ENCODE measurements at regions not wholly inside any gene's neighbourhood (a gene's known extent, or its start where the extent isn't known, plus 50 kb on each side); places are given as distances from the start of the nearest gene placed in this dataset.

DNA sequence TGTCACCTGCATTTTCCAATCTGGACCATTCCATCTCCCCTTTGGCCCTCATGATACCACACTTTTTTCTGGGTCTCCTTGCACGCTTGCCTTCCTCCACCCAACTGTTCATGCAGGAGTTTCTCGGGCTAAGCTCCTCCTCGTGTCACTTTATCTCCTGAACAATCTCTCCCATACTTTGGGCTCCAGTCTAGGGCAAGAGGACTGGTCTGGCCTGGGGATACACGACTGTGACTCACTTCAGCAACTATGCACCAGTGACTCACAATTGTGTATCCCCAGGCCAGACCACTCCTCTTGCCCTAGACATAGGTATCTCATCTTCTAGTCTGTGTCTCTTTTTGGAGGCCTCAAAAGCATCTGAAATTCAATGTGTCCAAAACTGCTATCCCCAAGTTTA, 149.4 kb upstream of the PTPRM start:
- H3K27me3 ChIP-seq (ENCODE audit: control insufficient read depth in 1 of 2, insufficient read depth in 2 of 2, low read length in 2 of 2): no peaks in the 10 kb centered on the region
- CTCF ChIA-PET (ENCODE audit: low intra/inter-chr PET ratio, low total read pairs): no interaction called here
- DNase-seq (ENCODE audit: low spot score) (no peak), FAIRE-seq (no peak), ATAC-seq (no peak)
- intact Hi-C loops (cut with micrococcal nuclease; ENCODE audit: unreplicated experiment): no loop called here
- H3K27ac ChIP-seq (ENCODE audit: extremely low read length, insufficient read depth, low read length): no peak overlapping the region
- no peaks in the 10 kb centered on the region for H3K9me3 ChIP-seq (ENCODE audit: low read length)
- no peak overlapping the region for H3K9ac ChIP-seq (ENCODE audit: insufficient read depth, low read depth, low read length)
- WGBS (ENCODE audit: low lambda C conversion rate): 10% methylated on average over 4 of the region's 4 CpGs
- H3K4me3 ChIP-seq (replicated peaks in 1 of 3; ENCODE audit: insufficient read depth in 1 of 3, low read depth in 2 of 3, low read length in 3 of 3): no peak overlapping the region
- in situ Hi-C loops (cut with HindIII; ENCODE audit: extremely low pct_ligation_motif_present, low pct_unique_long_range_greater_than_20kb): no loop called here
- H3K36me3 ChIP-seq (replicated peaks in 1 of 2; ENCODE audit: control insufficient read depth in 1 of 2, insufficient read depth in 2 of 2, low read length in 2 of 2): no peaks in the 10 kb centered on the region
- BruUV-seq (replicated peaks): no TSS peak
- H4K20me1 ChIP-seq (ENCODE audit: insufficient read depth, low read length): no peaks in the 10 kb centered on the region
- no peak overlapping the region for H2AFZ ChIP-seq (ENCODE audit: low read length)
- H3K79me2 ChIP-seq (ENCODE audit: insufficient read depth, low read length): no peaks in the 10 kb centered on the region
- TF ChIP-seq, protein P1, sequence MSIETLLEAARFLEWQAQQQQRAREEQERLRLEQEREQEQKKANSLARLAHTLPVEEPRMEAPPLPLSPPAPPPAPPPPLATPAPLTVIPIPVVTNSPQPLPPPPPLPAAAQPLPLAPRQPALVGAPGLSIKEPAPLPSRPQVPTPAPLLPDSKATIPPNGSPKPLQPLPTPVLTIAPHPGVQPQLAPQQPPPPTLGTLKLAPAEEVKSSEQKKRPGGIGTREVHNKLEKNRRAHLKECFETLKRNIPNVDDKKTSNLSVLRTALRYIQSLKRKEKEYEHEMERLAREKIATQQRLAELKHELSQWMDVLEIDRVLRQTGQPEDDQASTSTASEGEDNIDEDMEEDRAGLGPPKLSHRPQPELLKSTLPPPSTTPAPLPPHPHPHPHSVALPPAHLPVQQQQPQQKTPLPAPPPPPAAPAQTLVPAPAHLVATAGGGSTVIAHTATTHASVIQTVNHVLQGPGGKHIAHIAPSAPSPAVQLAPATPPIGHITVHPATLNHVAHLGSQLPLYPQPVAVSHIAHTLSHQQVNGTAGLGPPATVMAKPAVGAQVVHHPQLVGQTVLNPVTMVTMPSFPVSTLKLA (IDR thresholded peaks at IDR 0.05): no peak
- no peak for TF ChIP-seq PCBP1 (IDR thresholded peaks at IDR 0.05; ENCODE audit: borderline replicate concordance, low read depth, low read length)
- TF ChIP-seq, protein P2, sequence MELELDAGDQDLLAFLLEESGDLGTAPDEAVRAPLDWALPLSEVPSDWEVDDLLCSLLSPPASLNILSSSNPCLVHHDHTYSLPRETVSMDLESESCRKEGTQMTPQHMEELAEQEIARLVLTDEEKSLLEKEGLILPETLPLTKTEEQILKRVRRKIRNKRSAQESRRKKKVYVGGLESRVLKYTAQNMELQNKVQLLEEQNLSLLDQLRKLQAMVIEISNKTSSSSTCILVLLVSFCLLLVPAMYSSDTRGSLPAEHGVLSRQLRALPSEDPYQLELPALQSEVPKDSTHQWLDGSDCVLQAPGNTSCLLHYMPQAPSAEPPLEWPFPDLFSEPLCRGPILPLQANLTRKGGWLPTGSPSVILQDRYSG (CRISPR knock-in tag; IDR thresholded peaks at IDR 0.05): no peak
- TF ChIP-seq, protein P3, sequence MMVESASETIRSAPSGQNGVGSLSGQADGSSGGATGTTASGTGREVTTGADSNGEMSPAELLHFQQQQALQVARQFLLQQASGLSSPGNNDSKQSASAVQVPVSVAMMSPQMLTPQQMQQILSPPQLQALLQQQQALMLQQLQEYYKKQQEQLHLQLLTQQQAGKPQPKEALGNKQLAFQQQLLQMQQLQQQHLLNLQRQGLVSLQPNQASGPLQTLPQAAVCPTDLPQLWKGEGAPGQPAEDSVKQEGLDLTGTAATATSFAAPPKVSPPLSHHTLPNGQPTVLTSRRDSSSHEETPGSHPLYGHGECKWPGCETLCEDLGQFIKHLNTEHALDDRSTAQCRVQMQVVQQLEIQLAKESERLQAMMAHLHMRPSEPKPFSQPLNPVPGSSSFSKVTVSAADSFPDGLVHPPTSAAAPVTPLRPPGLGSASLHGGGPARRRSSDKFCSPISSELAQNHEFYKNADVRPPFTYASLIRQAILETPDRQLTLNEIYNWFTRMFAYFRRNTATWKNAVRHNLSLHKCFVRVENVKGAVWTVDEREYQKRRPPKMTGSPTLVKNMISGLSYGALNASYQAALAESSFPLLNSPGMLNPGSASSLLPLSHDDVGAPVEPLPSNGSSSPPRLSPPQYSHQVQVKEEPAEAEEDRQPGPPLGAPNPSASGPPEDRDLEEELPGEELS (CRISPR knock-in tag; IDR thresholded peaks at IDR 0.05): no peak
- no peak for TF ChIP-seq ZFYVE20 (CRISPR knock-in tag; IDR thresholded peaks at IDR 0.05; ENCODE audit: borderline replicate concordance, low read depth)
- TF ChIP-seq, protein P4, sequence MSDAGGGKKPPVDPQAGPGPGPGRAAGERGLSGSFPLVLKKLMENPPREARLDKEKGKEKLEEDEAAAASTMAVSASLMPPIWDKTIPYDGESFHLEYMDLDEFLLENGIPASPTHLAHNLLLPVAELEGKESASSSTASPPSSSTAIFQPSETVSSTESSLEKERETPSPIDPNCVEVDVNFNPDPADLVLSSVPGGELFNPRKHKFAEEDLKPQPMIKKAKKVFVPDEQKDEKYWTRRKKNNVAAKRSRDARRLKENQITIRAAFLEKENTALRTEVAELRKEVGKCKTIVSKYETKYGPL (CRISPR knock-in tag; IDR thresholded peaks at IDR 0.05): no peak
- TF ChIP-seq, protein P5, sequence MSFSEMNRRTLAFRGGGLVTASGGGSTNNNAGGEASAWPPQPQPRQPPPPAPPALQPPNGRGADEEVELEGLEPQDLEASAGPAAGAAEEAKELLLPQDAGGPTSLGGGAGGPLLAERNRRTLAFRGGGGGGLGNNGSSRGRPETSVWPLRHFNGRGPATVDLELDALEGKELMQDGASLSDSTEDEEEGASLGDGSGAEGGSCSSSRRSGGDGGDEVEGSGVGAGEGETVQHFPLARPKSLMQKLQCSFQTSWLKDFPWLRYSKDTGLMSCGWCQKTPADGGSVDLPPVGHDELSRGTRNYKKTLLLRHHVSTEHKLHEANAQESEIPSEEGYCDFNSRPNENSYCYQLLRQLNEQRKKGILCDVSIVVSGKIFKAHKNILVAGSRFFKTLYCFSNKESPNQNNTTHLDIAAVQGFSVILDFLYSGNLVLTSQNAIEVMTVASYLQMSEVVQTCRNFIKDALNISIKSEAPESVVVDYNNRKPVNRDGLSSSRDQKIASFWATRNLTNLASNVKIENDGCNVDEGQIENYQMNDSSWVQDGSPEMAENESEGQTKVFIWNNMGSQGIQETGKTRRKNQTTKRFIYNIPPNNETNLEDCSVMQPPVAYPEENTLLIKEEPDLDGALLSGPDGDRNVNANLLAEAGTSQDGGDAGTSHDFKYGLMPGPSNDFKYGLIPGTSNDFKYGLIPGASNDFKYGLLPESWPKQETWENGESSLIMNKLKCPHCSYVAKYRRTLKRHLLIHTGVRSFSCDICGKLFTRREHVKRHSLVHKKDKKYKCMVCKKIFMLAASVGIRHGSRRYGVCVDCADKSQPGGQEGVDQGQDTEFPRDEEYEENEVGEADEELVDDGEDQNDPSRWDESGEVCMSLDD (CRISPR knock-in tag; IDR thresholded peaks at IDR 0.05; ENCODE audit: borderline replicate concordance): no peak
- TF ChIP-seq, protein P6, sequence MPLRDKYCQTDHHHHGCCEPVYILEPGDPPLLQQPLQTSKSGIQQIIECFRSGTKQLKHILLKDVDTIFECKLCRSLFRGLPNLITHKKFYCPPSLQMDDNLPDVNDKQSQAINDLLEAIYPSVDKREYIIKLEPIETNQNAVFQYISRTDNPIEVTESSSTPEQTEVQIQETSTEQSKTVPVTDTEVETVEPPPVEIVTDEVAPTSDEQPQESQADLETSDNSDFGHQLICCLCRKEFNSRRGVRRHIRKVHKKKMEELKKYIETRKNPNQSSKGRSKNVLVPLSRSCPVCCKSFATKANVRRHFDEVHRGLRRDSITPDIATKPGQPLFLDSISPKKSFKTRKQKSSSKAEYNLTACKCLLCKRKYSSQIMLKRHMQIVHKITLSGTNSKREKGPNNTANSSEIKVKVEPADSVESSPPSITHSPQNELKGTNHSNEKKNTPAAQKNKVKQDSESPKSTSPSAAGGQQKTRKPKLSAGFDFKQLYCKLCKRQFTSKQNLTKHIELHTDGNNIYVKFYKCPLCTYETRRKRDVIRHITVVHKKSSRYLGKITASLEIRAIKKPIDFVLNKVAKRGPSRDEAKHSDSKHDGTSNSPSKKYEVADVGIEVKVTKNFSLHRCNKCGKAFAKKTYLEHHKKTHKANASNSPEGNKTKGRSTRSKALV (CRISPR knock-in tag; IDR thresholded peaks at IDR 0.05): no peak
- no peaks in the 10 kb centered on the region for H3K4me1 ChIP-seq (ENCODE audit: insufficient read depth, low read length)
- no peak overlapping the region for H3K4me2 ChIP-seq (ENCODE audit: low read depth, low read length)
- POLR2A ChIA-PET: no interaction called here
